Left kidney (tissue), 1 donor: ENCODE measurements at regions not wholly inside any gene's neighbourhood (a gene's known extent, or its start where the extent isn't known, plus 50 kb on each side); places are given as distances from the start of the nearest gene placed in this dataset.

Experiments
- DNase-seq: peaks from one replicate; pipeline ENCODE4 v3.0.0-alpha.2; 2013

GRCh38 chr1:239539051-239539450 is 152.7 kb downstream of the CHRM3 start:
- DNase-seq, result no peak

GRCh38 chr1:239539812-239540211 is 153.4 kb downstream of the CHRM3 start:
- no peak for DNase-seq

- no peak for DNase-seq
Observed at GRCh38 chr1:239543873-239544272, 157.5 kb downstream of the CHRM3 start.

GRCh38 chr1:239545466-239545865 is 159.1 kb downstream of the CHRM3 start:
- DNase-seq, result no peak

GRCh38 chr1:239547987-239548386 is 161.6 kb downstream of the CHRM3 start:
- DNase-seq, result no peak

- DNase-seq, result no peak
Observed at GRCh38 chr1:239550178-239550577, 163.8 kb downstream of the CHRM3 start.

GRCh38 chr1:239555350-239555749 is 169.0 kb downstream of the CHRM3 start:
- DNase-seq, result no peak

- no peak for DNase-seq
Observed at GRCh38 chr1:239558559-239558958, 172.2 kb downstream of the CHRM3 start.

GRCh38 chr1:239558991-239559390 is 172.6 kb downstream of the CHRM3 start:
- no peak for DNase-seq

- no peak for DNase-seq
Observed at GRCh38 chr1:239560921-239561320, 174.6 kb downstream of the CHRM3 start.

- DNase-seq, result no peak
Observed at GRCh38 chr1:239562095-239562494, 175.7 kb downstream of the CHRM3 start.

GRCh38 chr1:239563681-239564080 is 177.3 kb downstream of the CHRM3 start:
- DNase-seq, result no peak

GRCh38 chr1:239566074-239566473 is 179.7 kb downstream of the CHRM3 start:
- no peak for DNase-seq

- DNase-seq, result no peak
Observed at GRCh38 chr1:239570878-239571277, 184.5 kb downstream of the CHRM3 start.

GRCh38 chr1:239572183-239572582 is 185.8 kb downstream of the CHRM3 start:
- DNase-seq, result no peak

- DNase-seq, result no peak
Observed at GRCh38 chr1:239574112-239574511, 187.7 kb downstream of the CHRM3 start.

- DNase-seq, result no peak
Observed at GRCh38 chr1:239575113-239575512, 188.7 kb downstream of the CHRM3 start.

- DNase-seq, result no peak
Observed at GRCh38 chr1:239583536-239583935, 197.2 kb downstream of the CHRM3 start.

GRCh38 chr1:239586128-239586527 is 199.8 kb downstream of the CHRM3 start:
- DNase-seq, result no peak

GRCh38 chr1:239587066-239587465 is 200.7 kb downstream of the CHRM3 start:
- DNase-seq, result no peak

GRCh38 chr1:239587574-239588369 is 201.4 kb downstream of the CHRM3 start:
- DNase-seq, result no peak

- DNase-seq, result no peak
Observed at GRCh38 chr1:239590556-239590955, 204.2 kb downstream of the CHRM3 start.

GRCh38 chr1:239593527-239593926 is 207.2 kb downstream of the CHRM3 start:
- DNase-seq, result no peak

GRCh38 chr1:239600588-239600987 is 214.2 kb downstream of the CHRM3 start:
- no peak for DNase-seq
